DND-41 (cell line): ENCODE measurements at regions not wholly inside any gene's neighbourhood (a gene's known extent, or its start where the extent isn't known, plus 50 kb on each side); places are given as distances from the start of the nearest gene placed in this dataset.

Source experiments
- ATAC-seq: fragments of 200-7000 bp; cut with Tn5 transposase; 3 replicates; pipeline ENCODE4 v1.9.1; 2021; ENCODE audit warnings: low read depth; ENCODE audit not compliant: insufficient read depth
- DNase-seq: peaks from one replicate; pipeline ENCODE4 v3.0.0-alpha.2; 2020
- H2AFZ ChIP-seq: 2 replicates; pipeline ENCODE4 v1.6.0; 2012; ENCODE audit warnings: low read depth, low read length
- H3K27ac ChIP-seq: 2 replicates; pipeline ENCODE4 v1.5.1; 2012; ENCODE audit warnings: low read length, inconsistent platforms
- H3K27me3 ChIP-seq: fragments of 200-600 bp; sonication (generic); 2 replicates; pipeline ENCODE4 v1.6.0; 2012; ENCODE audit warnings: low read length, mild to moderate bottlenecking, inconsistent platforms; ENCODE audit not compliant: insufficient read depth, poor library complexity
- H3K36me3 ChIP-seq: 2 replicates; pipeline ENCODE4 v1.5.1; 2012; ENCODE audit warnings: low read length, inconsistent platforms; ENCODE audit not compliant: insufficient read depth
- H3K4me1 ChIP-seq: 2 replicates; pipeline ENCODE4 v1.5.1; 2012; ENCODE audit warnings: mild to moderate bottlenecking, low read length; ENCODE audit not compliant: insufficient read depth
- H3K4me2 ChIP-seq: 2 replicates; pipeline ENCODE4 v1.6.0; 2012; ENCODE audit warnings: mild to moderate bottlenecking, moderate library complexity, low read length, inconsistent platforms; ENCODE audit not compliant: insufficient read depth
- H3K4me3 ChIP-seq, 2 experiments: fragments of 200-600 bp in 1 of 2; shearing (Covaris generic) in 1 of 2; 2 replicates each; pipeline ENCODE4 v1.5.1; 2012 to 2016; ENCODE audit warnings: inconsistent platforms in 2 of 2, low read length in 2 of 2, mild to moderate bottlenecking in 2 of 2, low read depth in 1 of 2, moderate library complexity in 1 of 2
- H3K79me2 ChIP-seq: 2 replicates; pipeline ENCODE4 v1.6.0; 2012; ENCODE audit warnings: low read length, inconsistent platforms; ENCODE audit not compliant: insufficient read depth
- H3K9ac ChIP-seq: 2 replicates; pipeline ENCODE4 v1.6.0; 2012; ENCODE audit warnings: low read depth, mild to moderate bottlenecking, inconsistent platforms, low read length, moderate library complexity
- H3K9me3 ChIP-seq: 2 replicates; pipeline ENCODE4 v1.5.1; 2012; ENCODE audit warnings: low read length, moderate library complexity, mild to moderate bottlenecking, inconsistent platforms; ENCODE audit not compliant: insufficient read depth, severe bottlenecking
- H4K20me1 ChIP-seq: 2 replicates; pipeline ENCODE4 v1.6.0; 2012; ENCODE audit warnings: low read length; ENCODE audit not compliant: insufficient read depth
- EZH2 ChIP-seq: IDR thresholded peaks from 3 replicates; pipeline ENCODE4 v1.6.1; 2012; ENCODE audit warnings: borderline replicate concordance, low read depth, mild to moderate bottlenecking, moderate library complexity, low read length, inconsistent platforms; ENCODE audit not compliant: severe bottlenecking
- TF ChIP-seq, protein P1 (sequence below): IDR thresholded peaks from 2 replicates; pipeline ENCODE4 v1.5.1; 2012; ENCODE audit warnings: borderline replicate concordance, low read length, moderate library complexity, mild to moderate bottlenecking; ENCODE audit not compliant: poor library complexity, severe bottlenecking; ENCODE audit errors: extremely low read depth

- DNase-seq (no peak), ATAC-seq (no peak)
- H3K4me3 ChIP-seq: no peak overlapping the region
- H3K79me2 ChIP-seq: no peaks in the 10 kb centered on the region
- H3K9me3 ChIP-seq: no peaks in the 10 kb centered on the region
- no peaks in the 10 kb centered on the region for H3K27me3 ChIP-seq
- H3K36me3 ChIP-seq: no peaks in the 10 kb centered on the region
- H4K20me1 ChIP-seq: no peaks in the 10 kb centered on the region
- TF ChIP-seq, protein P1, sequence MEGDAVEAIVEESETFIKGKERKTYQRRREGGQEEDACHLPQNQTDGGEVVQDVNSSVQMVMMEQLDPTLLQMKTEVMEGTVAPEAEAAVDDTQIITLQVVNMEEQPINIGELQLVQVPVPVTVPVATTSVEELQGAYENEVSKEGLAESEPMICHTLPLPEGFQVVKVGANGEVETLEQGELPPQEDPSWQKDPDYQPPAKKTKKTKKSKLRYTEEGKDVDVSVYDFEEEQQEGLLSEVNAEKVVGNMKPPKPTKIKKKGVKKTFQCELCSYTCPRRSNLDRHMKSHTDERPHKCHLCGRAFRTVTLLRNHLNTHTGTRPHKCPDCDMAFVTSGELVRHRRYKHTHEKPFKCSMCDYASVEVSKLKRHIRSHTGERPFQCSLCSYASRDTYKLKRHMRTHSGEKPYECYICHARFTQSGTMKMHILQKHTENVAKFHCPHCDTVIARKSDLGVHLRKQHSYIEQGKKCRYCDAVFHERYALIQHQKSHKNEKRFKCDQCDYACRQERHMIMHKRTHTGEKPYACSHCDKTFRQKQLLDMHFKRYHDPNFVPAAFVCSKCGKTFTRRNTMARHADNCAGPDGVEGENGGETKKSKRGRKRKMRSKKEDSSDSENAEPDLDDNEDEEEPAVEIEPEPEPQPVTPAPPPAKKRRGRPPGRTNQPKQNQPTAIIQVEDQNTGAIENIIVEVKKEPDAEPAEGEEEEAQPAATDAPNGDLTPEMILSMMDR: no peak
- TF ChIP-seq EZH2: no peak
- no peaks in the 10 kb centered on the region; the same call in 1 of the 2 replicates for H3K4me1 ChIP-seq
- H2AFZ ChIP-seq: no peak overlapping the region
- H3K4me2 ChIP-seq: no peak overlapping the region
- H3K27ac ChIP-seq: no peak overlapping the region
- H3K9ac ChIP-seq: no peak overlapping the region
These were observed 573.7 kb downstream of the BCL11B start for GRCh38 chr14:98698341-98698740.

GRCh38 chr14:98700748-98701147 lies 571.2 kb downstream of the BCL11B start:
- ATAC-seq (no peak), DNase-seq (no peak)
- Histone ChIP-seq H4K20me1 (no peaks in the 10 kb centered on the region), H2AFZ (no peak overlapping the region), H3K9ac (no peak overlapping the region), H3K27me3 (no peaks in the 10 kb centered on the region), H3K79me2 (no peaks in the 10 kb centered on the region), H3K36me3 (no peaks in the 10 kb centered on the region), H3K27ac (no peak overlapping the region), H3K9me3 (no peaks in the 10 kb centered on the region), H3K4me1 (peaks cover 18% of the 10 kb centered on the region), H3K4me2 (no peak overlapping the region), H3K4me3 (no peak overlapping the region)
- TF ChIP-seq EZH2: no peak
- TF ChIP-seq, protein P1: no peak

DNA sequence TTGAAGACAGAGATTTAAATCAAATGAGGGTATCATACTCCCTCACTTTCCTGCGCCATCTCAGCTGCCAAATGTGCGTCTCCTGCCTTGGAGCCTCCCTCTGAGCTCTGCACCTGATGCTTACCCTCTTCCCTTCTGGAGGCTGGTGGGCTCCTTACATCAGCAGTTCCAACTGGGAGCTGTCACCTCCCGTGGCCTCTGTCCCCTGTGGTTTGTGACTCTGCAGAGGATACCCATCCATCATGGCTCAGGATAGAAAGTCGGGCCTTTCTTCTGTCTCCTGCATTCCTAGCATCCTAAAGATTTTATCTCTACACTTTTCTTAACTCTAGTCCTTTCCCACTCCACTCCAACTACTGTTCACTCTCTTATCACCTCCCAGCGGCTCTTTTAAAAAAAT lies 570.6 kb downstream of the BCL11B start:
- no peak for TF ChIP-seq EZH2
- TF ChIP-seq, protein P1: no peak
- no peak for DNase-seq

GRCh38 chr14:98704441-98704840 lies 567.6 kb downstream of the BCL11B start:
- H3K4me3 ChIP-seq: 0 out of 4 replicates have a peak overlapping the region, but pooled peaks of 1 of the 2 experiments have one; percentile 4
- peak; percentile 67 for DNase-seq
- H3K27me3 ChIP-seq: no peaks in the 10 kb centered on the region
- H2AFZ ChIP-seq: peak overlapping the region; percentile 70
- H3K79me2 ChIP-seq: no peaks in the 10 kb centered on the region
- peak; percentile 92 for ATAC-seq
- peak overlapping the region; percentile 5; the same call in 1 of the 2 replicates for H3K9ac ChIP-seq
- no peaks in the 10 kb centered on the region for H3K9me3 ChIP-seq
- H3K36me3 ChIP-seq: no peaks in the 10 kb centered on the region
- H3K4me2 ChIP-seq: peak overlapping the region; percentile 24
- no peaks in the 10 kb centered on the region for H4K20me1 ChIP-seq
- H3K4me1 ChIP-seq: peaks cover 23% of the 10 kb centered on the region
- peak overlapping the region; percentile 54 for H3K27ac ChIP-seq
- TF ChIP-seq, protein P1: no peak
- no peak for TF ChIP-seq EZH2

More for the DNA sequence above, 570.6 kb downstream of the BCL11B start:
- Histone ChIP-seq H3K4me3 (no peak overlapping the region), H3K9me3 (no peaks in the 10 kb centered on the region), H3K79me2 (no peaks in the 10 kb centered on the region), H4K20me1 (no peaks in the 10 kb centered on the region), H3K9ac (no peak overlapping the region), H3K36me3 (no peaks in the 10 kb centered on the region), H3K27ac (no peak overlapping the region), H3K27me3 (no peaks in the 10 kb centered on the region), H2AFZ (no peak overlapping the region), H3K4me2 (no peak overlapping the region), H3K4me1 (peaks cover 18% of the 10 kb centered on the region)
- ATAC-seq: no peak
